Nephron (organoid): ENCODE measurements at regions not wholly inside any gene's neighbourhood (a gene's known extent, or its start where the extent isn't known, plus 50 kb on each side); places are given as distances from the start of the nearest gene placed in this dataset.

ENCODE experiments used
- H3K27ac Mint-ChIP-seq, 3 experiments: 2 replicates each; pipeline ENCODE4 v1.8.0; 2020; ENCODE audit warnings: mixed read lengths in 3 of 3, mild to moderate bottlenecking in 2 of 3, moderate library complexity in 1 of 3
- H3K27me3 Mint-ChIP-seq: 2 replicates; pipeline ENCODE4 v1.8.0; 2021; ENCODE audit warnings: low read depth, mild to moderate bottlenecking, moderate library complexity, mixed read lengths
- H3K36me3 Mint-ChIP-seq: 2 replicates; pipeline ENCODE4 v1.8.0; 2020; ENCODE audit warnings: low read depth, mixed read lengths
- H3K4me1 Mint-ChIP-seq: 2 replicates; pipeline ENCODE4 v1.8.0; 2020; ENCODE audit warnings: mixed read lengths
- H3K4me3 Mint-ChIP-seq, 3 experiments: 2 replicates each; pipeline ENCODE4 v1.8.0; 2020; ENCODE audit warnings: mild to moderate bottlenecking in 3 of 3, mixed read lengths in 3 of 3, moderate library complexity in 2 of 3
- H3K9me3 Mint-ChIP-seq: 2 replicates; pipeline ENCODE4 v1.8.0; 2020; ENCODE audit warnings: mixed read lengths
- TF ChIP-seq, protein P1 (sequence below), 3 experiments: fragments of 200-600 bp; sonication (generic); IDR thresholded peaks; one replicate each; pipeline ENCODE4 v1.5.0; 2021; ENCODE audit warnings: antibody characterized with exemption in 3 of 3; ENCODE audit not compliant: unreplicated experiment in 3 of 3

DNA sequence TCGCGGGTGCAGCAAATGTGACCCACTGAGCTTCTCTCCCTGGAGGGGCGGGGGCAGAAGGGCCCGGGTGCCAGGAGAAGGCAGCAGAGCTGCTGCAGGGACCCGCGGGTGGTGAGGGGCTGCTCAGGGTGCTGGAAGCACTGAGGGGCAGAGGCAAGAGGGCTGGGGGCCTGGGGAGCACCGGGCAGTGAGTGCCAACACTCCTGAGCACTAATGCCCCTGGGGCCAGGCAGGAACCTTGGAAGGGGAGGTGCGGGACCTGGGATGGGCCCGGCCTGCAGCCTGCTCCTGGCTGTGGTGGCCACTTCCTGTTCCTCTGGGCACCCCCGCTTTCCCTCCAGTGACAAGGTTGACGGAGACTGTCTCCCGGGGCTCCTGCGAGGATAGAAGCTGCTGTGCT, 66.5 kb upstream of the ADRA2C start:
- Mint-ChIP-seq H3K4me3 (no peak overlapping the region), H3K27ac (no peak overlapping the region), H3K9me3 (peaks cover 28% of the 10 kb centered on the region), H3K4me1 (peaks cover 9% of the 10 kb centered on the region), H3K27me3 (peaks cover 16% of the 10 kb centered on the region), H3K36me3 (peaks cover 4% of the 10 kb centered on the region)
- TF ChIP-seq, protein P1, sequence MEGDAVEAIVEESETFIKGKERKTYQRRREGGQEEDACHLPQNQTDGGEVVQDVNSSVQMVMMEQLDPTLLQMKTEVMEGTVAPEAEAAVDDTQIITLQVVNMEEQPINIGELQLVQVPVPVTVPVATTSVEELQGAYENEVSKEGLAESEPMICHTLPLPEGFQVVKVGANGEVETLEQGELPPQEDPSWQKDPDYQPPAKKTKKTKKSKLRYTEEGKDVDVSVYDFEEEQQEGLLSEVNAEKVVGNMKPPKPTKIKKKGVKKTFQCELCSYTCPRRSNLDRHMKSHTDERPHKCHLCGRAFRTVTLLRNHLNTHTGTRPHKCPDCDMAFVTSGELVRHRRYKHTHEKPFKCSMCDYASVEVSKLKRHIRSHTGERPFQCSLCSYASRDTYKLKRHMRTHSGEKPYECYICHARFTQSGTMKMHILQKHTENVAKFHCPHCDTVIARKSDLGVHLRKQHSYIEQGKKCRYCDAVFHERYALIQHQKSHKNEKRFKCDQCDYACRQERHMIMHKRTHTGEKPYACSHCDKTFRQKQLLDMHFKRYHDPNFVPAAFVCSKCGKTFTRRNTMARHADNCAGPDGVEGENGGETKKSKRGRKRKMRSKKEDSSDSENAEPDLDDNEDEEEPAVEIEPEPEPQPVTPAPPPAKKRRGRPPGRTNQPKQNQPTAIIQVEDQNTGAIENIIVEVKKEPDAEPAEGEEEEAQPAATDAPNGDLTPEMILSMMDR (IDR thresholded peaks at IDR 0.05; ENCODE audit: unreplicated experiment in 3 of 3) = no peak

DNA sequence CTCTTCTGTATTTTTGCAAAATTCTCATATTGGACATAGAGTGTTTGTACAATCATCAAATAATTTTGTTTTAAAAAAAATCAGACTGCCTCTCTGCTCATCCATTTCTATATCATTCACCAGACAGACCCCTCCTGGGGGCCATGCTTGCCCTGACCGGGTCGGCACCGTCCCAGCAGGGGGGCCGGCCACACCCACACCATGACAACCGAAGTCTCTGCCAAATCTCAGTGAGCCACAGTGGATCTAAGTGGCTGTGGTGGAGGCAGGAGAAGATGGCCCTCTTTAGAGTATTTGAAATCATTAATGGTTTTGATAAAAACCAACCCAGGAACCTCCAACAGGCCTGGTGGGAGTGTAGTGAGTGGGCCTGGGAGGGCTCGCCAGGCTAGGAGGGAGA, 66.9 kb upstream of the ADRA2C start:
- TF ChIP-seq, protein P1 (IDR thresholded peaks at IDR 0.05; ENCODE audit: unreplicated experiment in 3 of 3) = no peak

DNA sequence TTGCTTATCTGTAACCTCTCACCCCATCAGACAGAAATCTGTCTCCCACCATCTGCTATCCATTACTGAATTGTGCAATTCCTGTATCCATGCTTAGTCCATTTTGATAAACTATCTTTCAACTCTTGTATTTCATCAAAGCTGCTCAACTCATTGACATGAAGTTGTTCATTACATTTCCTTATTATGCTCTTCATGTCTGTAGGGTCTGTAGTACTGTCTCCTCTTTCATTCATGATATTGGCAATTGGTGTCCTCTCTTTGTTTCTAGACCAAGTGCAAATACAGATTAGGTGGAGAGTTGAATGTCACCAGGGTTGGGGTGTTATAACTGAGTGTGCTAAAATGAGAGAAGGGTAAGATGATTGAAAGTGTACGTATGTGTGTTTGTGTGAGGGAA, 69.2 kb upstream of the ADRA2C start:
- TF ChIP-seq, protein P1 (IDR thresholded peaks at IDR 0.05; ENCODE audit: unreplicated experiment in 3 of 3) = no peak
- Mint-ChIP-seq H3K27me3 (peaks cover 21% of the 10 kb centered on the region), H3K4me3 (no peak overlapping the region), H3K27ac (no peak overlapping the region), H3K9me3 (peaks cover 40% of the 10 kb centered on the region), H3K36me3 (peaks cover 4% of the 10 kb centered on the region), H3K4me1 (peaks cover 4% of the 10 kb centered on the region)

More for the DNA sequence above, 66.9 kb upstream of the ADRA2C start:
- H3K27ac Mint-ChIP-seq = no peak overlapping the region
- H3K4me3 Mint-ChIP-seq = no peak overlapping the region
- H3K36me3 Mint-ChIP-seq = peaks cover 4% of the 10 kb centered on the region
- H3K4me1 Mint-ChIP-seq = peaks cover 9% of the 10 kb centered on the region
- peaks cover 12% of the 10 kb centered on the region for H3K27me3 Mint-ChIP-seq
- H3K9me3 Mint-ChIP-seq = peaks cover 32% of the 10 kb centered on the region

DNA sequence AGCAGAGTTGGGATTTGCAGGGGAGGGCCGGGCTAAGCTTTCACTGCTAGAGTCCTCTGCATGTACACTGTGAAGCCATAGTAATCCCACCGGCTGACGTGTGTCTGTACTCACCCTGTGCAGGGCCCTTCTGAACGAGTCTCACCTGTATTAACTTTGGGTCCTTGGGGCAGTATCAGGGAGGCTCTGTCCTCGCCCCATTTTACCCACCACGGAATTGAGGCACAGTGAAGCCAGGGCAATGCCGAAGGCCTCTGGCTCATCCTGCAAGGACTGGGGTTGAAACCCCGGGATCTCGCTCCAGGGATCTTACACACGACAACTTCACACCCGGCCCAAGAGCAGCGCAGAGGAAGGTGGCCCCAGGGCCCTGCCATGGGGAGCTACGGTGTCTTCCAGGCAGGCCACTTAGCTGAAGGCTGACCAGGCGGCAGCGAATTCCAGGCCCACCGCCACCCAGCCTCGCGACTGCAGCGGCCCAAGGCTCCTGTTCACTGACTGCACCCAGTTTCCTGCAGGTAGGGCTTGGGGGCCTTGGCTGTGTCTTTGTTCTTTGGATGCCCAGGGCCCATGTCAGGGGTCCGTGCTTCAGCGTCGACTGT, 75.5 kb upstream of the ADRA2C start:
- TF ChIP-seq, protein P1 (IDR thresholded peaks at IDR 0.05; ENCODE audit: unreplicated experiment in 3 of 3) = no peak
- Mint-ChIP-seq H3K36me3 (no peaks in the 10 kb centered on the region), H3K27ac (no peak overlapping the region), H3K9me3 (peaks cover 20% of the 10 kb centered on the region), H3K27me3 (peaks cover 23% of the 10 kb centered on the region), H3K4me3 (no peak overlapping the region), H3K4me1 (peaks cover 8% of the 10 kb centered on the region)

DNA sequence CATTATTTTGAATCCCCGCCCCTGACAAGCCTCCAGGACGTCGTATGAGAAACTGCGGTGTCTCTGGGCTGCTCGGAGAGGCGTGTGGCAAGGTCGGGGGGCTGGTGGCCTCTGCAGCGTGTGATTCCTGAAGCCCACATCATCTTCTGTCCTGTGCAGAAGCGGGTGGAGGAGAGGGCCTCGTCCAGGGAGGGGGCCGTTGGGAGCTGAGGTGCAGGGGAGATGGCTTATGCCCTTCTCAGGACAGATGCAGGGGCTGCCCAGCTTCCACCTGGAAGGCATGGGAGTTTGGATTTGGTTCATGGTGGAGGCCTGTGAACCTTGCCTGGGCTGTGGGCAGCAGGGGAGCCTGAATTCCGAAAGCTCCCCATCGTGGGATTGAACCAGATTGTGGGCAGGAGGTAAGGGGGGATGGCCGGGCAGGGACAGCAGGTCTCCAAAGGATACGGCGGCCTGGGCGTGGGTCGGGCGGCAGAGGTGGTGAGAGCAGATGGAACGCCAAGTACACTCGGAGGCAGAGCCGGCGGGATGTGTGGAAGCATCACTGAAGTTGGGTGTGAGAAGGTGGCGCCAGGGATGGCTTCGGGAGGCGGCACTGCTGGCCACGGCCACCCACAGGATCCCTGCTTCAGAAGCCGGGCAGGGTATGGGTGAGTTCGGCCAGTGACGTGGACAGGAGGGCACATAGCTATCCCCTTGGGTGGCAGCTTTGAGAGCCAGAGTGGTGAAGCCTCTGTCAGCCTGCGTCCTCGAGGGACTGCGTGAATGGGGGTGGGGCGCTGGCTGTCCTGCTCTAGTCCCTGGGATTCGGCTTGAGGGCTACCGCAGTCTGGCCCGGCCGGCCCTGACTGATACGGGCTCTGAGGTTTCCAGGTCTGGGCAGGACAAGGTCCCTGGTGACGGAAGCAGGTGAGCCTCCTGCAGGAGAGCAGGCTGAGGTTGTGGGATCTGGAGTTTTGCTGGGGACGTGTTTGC, 76.3 kb upstream of the ADRA2C start:
- no peak overlapping the region for H3K27ac Mint-ChIP-seq

More for the DNA sequence above, 76.3 kb upstream of the ADRA2C start:
- Mint-ChIP-seq H3K9me3 (peaks cover 14% of the 10 kb centered on the region), H3K4me3 (no peak overlapping the region), H3K27me3 (peaks cover 23% of the 10 kb centered on the region), H3K4me1 (peaks cover 8% of the 10 kb centered on the region), H3K36me3 (no peaks in the 10 kb centered on the region)
- TF ChIP-seq, protein P1 (IDR thresholded peaks at IDR 0.05; ENCODE audit: unreplicated experiment in 3 of 3) = no peak
